ENCODE measurements at regions not wholly inside any gene's neighbourhood (a gene's known extent, or its start where the extent isn't known, plus 50 kb on each side); places are given as distances from the start of the nearest gene placed in this dataset.

- H4K20me1 ChIP-seq (ENCODE audit: insufficient read depth, low read length): no peaks in the 10 kb centered on the region
- Mint-ChIP-seq H3K4me3 (no peak overlapping the region), H3K4me1 (peaks cover 6% of the 10 kb centered on the region), H3K36me3 (no peaks in the 10 kb centered on the region), H3K27ac (no peak overlapping the region), H3K27me3 (ENCODE audit: low read depth in 3 of 3) (no peaks in the 10 kb centered on the region), H3K9me3 (peaks cover 0 to 9% (median 3%) of the 10 kb centered on the region in 7 donors)
- H3K4me3 ChIP-seq (replicated peaks in 1 of 3; ENCODE audit: low read depth in 2 of 3, low read length in 3 of 3): no peak overlapping the region
- intact Hi-C loops (cut with micrococcal nuclease): no loop called here
- H2AFZ ChIP-seq (ENCODE audit: insufficient read depth, low read depth, low read length, poor library complexity, severe bottlenecking): no peak overlapping the region
- DNase-seq: no peak
- TF ChIP-seq CTCF (IDR thresholded peaks at IDR 0.05): no peak
- no peaks in the 10 kb centered on the region for H3K36me3 ChIP-seq (replicated peaks in 1 of 2; ENCODE audit: control insufficient read depth in 1 of 2, insufficient read depth in 2 of 2, low read length in 2 of 2)
- H3K9me3 ChIP-seq (replicated peaks in 1 of 2; ENCODE audit: control insufficient read depth in 1 of 2, insufficient read depth in 1 of 2, low read length in 2 of 2): peaks cover 0 to 6% of the 10 kb centered on the region in 2 donors
- H3K79me2 ChIP-seq (ENCODE audit: insufficient read depth, low read length): no peaks in the 10 kb centered on the region
- WGBS (ENCODE audit: insufficient coverage): 93% methylated on average over 3 of the region's 8 CpGs
- no peak overlapping the region for H3K9ac ChIP-seq (ENCODE audit: insufficient read depth, low read length, poor library complexity, severe bottlenecking)
- no peak overlapping the region for H3K27ac ChIP-seq (ENCODE audit: low read depth in 1 of 2, low read length in 2 of 2)
- no peak overlapping the region for H3K4me2 ChIP-seq (replicated peaks; ENCODE audit: extremely low read depth, low read length, poor library complexity, severe bottlenecking)
- H3K27me3 ChIP-seq (ENCODE audit: control insufficient read depth in 2 of 2, insufficient read depth in 2 of 2, low read length in 2 of 2): no peaks in the 10 kb centered on the region
- H3K4me1 ChIP-seq (ENCODE audit: control insufficient read depth in 1 of 2, insufficient read depth in 2 of 2, low read length in 2 of 2): no peaks in the 10 kb centered on the region
These were observed 232.7 kb upstream of the GATB start for GRCh38 chr4:151993521-151993920.

GRCh38 chr4:151992332-151993154 is 231.7 kb upstream of the GATB start:
- Histone ChIP-seq H3K9me3 (replicated peaks in 1 of 2; ENCODE audit: control insufficient read depth in 1 of 2, insufficient read depth in 1 of 2, low read length in 2 of 2) (peaks cover 0 to 6% of the 10 kb centered on the region in 2 donors), H3K36me3 (replicated peaks in 1 of 2; ENCODE audit: control insufficient read depth in 1 of 2, insufficient read depth in 2 of 2, low read length in 2 of 2) (no peaks in the 10 kb centered on the region), H3K79me2 (ENCODE audit: insufficient read depth, low read length) (no peaks in the 10 kb centered on the region), H3K4me3 (replicated peaks in 1 of 3; ENCODE audit: low read depth in 2 of 3, low read length in 3 of 3) (no peak overlapping the region), H3K4me2 (replicated peaks; ENCODE audit: extremely low read depth, low read length, poor library complexity, severe bottlenecking) (no peak overlapping the region), H3K27ac (ENCODE audit: low read depth in 1 of 2, low read length in 2 of 2) (no peak overlapping the region), H3K9ac (ENCODE audit: insufficient read depth, low read length, poor library complexity, severe bottlenecking) (no peak overlapping the region), H3K4me1 (ENCODE audit: control insufficient read depth in 1 of 2, insufficient read depth in 2 of 2, low read length in 2 of 2) (no peaks in the 10 kb centered on the region), H4K20me1 (ENCODE audit: insufficient read depth, low read length) (no peaks in the 10 kb centered on the region), H2AFZ (ENCODE audit: insufficient read depth, low read depth, low read length, poor library complexity, severe bottlenecking) (no peak overlapping the region), H3K27me3 (ENCODE audit: control insufficient read depth in 2 of 2, insufficient read depth in 2 of 2, low read length in 2 of 2) (no peaks in the 10 kb centered on the region)
- Mint-ChIP-seq H3K9me3 (peaks cover 0 to 9% (median 3%) of the 10 kb centered on the region in 7 donors), H3K4me3 (no peak overlapping the region), H3K36me3 (no peaks in the 10 kb centered on the region), H3K27me3 (ENCODE audit: low read depth in 3 of 3) (peaks cover 0 to 3% (median 0%) of the 10 kb centered on the region in 3 donors), H3K27ac (no peak overlapping the region), H3K4me1 (peaks cover 6% of the 10 kb centered on the region)
- TF ChIP-seq CTCF (IDR thresholded peaks at IDR 0.05): no peak
- DNase-seq: no peak
- intact Hi-C loops (cut with micrococcal nuclease): no loop called here
- WGBS (ENCODE audit: insufficient coverage): 100% methylated on average over 1 of the region's 5 CpGs

All from CD14-positive monocyte (primary cell).